ENCODE measurements at regions not wholly inside any gene's neighbourhood (a gene's known extent, or its start where the extent isn't known, plus 50 kb on each side); places are given as distances from the start of the nearest gene placed in this dataset.

GRCh38 chr2:30358842-30359241 lies 88.2 kb upstream of the LCLAT1 start:
- TF ChIP-seq CTCF (conservative IDR thresholded peaks at IDR 0.05; ENCODE audit: low read length) (no peak), EZH2phosphoT487 (IDR thresholded peaks at IDR 0.05; ENCODE audit: borderline replicate concordance) (no peak)

Data from Loucy (cell line).